ENCODE measurements at regions not wholly inside any gene's neighbourhood (a gene's known extent, or its start where the extent isn't known, plus 50 kb on each side); places are given as distances from the start of the nearest gene placed in this dataset.

- no peak for DNase-seq (ENCODE audit: low read depth)
These were observed 111.1 kb downstream of the SPTSSA start for GRCh38 chr14:34350903-34351302.

- no peak for DNase-seq (ENCODE audit: low read depth)
These were observed 113.4 kb downstream of the SPTSSA start for GRCh38 chr14:34348592-34348991.

- no peak for DNase-seq (ENCODE audit: low read depth)
These were observed 114.4 kb downstream of the SPTSSA start for GRCh38 chr14:34347683-34348082.

- DNase-seq (ENCODE audit: low read depth): no peak
These were observed 116.1 kb downstream of the SPTSSA start for GRCh38 chr14:34345718-34346465.

- no peak for DNase-seq (ENCODE audit: low read depth)
These were observed 117.7 kb downstream of the SPTSSA start for GRCh38 chr14:34344318-34344717.

- DNase-seq (ENCODE audit: low read depth): peak; percentile 83
These were observed 121.9 kb downstream of the SPTSSA start for GRCh38 chr14:34340025-34340625.

GRCh38 chr14:34338056-34338455, 124.0 kb downstream of the SPTSSA start:
- no peak for DNase-seq (ENCODE audit: low read depth)

- no peak for DNase-seq (ENCODE audit: low read depth)
These were observed 125.5 kb downstream of the SPTSSA start for GRCh38 chr14:34336501-34336900.

GRCh38 chr14:34335968-34336367, 126.1 kb downstream of the SPTSSA start:
- DNase-seq (ENCODE audit: low read depth): no peak

GRCh38 chr14:34334329-34334728, 127.7 kb downstream of the SPTSSA start:
- no peak for DNase-seq (ENCODE audit: low read depth)

GRCh38 chr14:34331728-34332623, 130.1 kb downstream of the SPTSSA start:
- peak; percentile 61 for DNase-seq (ENCODE audit: low read depth)

- no peak for DNase-seq (ENCODE audit: low read depth)
These were observed 131.2 kb downstream of the SPTSSA start for GRCh38 chr14:34330846-34331245.

- DNase-seq (ENCODE audit: low read depth): no peak
These were observed 132.7 kb downstream of the SPTSSA start for GRCh38 chr14:34329301-34329700.

- no peak for DNase-seq (ENCODE audit: low read depth)
These were observed 133.9 kb downstream of the SPTSSA start for GRCh38 chr14:34328178-34328577.

GRCh38 chr14:34325493-34325892, 136.5 kb downstream of the SPTSSA start:
- no peak for DNase-seq (ENCODE audit: low read depth)

GRCh38 chr14:34324363-34324795, 137.7 kb downstream of the SPTSSA start:
- DNase-seq (ENCODE audit: low read depth): peak; percentile 44

- DNase-seq (ENCODE audit: low read depth): peak; percentile 79
These were observed 139.1 kb downstream of the SPTSSA start for GRCh38 chr14:34322940-34323418.

- DNase-seq (ENCODE audit: low read depth): no peak
These were observed 142.9 kb downstream of the SPTSSA start for GRCh38 chr14:34319140-34319539.

GRCh38 chr14:34318014-34318413, 144.0 kb downstream of the SPTSSA start:
- no peak for DNase-seq (ENCODE audit: low read depth)

- no peak for DNase-seq (ENCODE audit: low read depth)
These were observed 151.3 kb downstream of the SPTSSA start for GRCh38 chr14:34310724-34311123.

- DNase-seq (ENCODE audit: low read depth): no peak
These were observed 158.2 kb downstream of the SPTSSA start for GRCh38 chr14:34303811-34304210.

GRCh38 chr14:34302654-34303053, 159.4 kb downstream of the SPTSSA start:
- no peak for DNase-seq (ENCODE audit: low read depth)
